Lung (tissue), 11 donors: ENCODE measurements at regions not wholly inside any gene's neighbourhood (a gene's known extent, or its start where the extent isn't known, plus 50 kb on each side); places are given as distances from the start of the nearest gene placed in this dataset.

Source experiments
- ATAC-seq: fragments of 200-7000 bp; cut with Tn5 transposase; one replicate; pipeline ENCODE4 v1.9.1; 2020; ENCODE audit warnings: moderate number of reproducible peaks; ENCODE audit not compliant: insufficient read depth, low FRiP score
- DNase-seq, 3 donors: peaks; one replicate each; pipeline ENCODE4 v3.0.0-alpha.2; 2013 to 2017
- H3K27ac ChIP-seq, 2 donors: one replicate each; pipeline ENCODE4 v1.5.1; 2013; ENCODE audit warnings: mild to moderate bottlenecking in 2 of 2, moderate library complexity in 2 of 2, control low read depth in 1 of 2, inconsistent platforms in 1 of 2, low read depth in 1 of 2, low read length in 1 of 2
- H3K27me3 ChIP-seq, 3 donors: one replicate each; pipeline ENCODE4 v1.5.1; 2013; ENCODE audit warnings: low read length in 2 of 3; ENCODE audit not compliant: control insufficient read depth in 3 of 3, insufficient read depth in 3 of 3
- H3K36me3 ChIP-seq, 4 donors: one replicate each; pipeline ENCODE4 v1.5.1; 2013; ENCODE audit warnings: low read length in 4 of 4, mild to moderate bottlenecking in 1 of 4, moderate library complexity in 1 of 4; ENCODE audit not compliant: control insufficient read depth in 4 of 4, insufficient read depth in 4 of 4
- H3K4me1 ChIP-seq, 5 donors: one replicate each; pipeline ENCODE4 v1.5.1; 2013; ENCODE audit warnings: low read length in 5 of 5, mild to moderate bottlenecking in 2 of 5, moderate library complexity in 1 of 5; ENCODE audit not compliant: control insufficient read depth in 5 of 5, insufficient read depth in 5 of 5
- H3K4me3 ChIP-seq: one replicate; pipeline ENCODE4 v1.5.1; 2013; ENCODE audit warnings: mild to moderate bottlenecking, control low read depth, moderate library complexity
- H3K9ac ChIP-seq, 2 donors: one replicate each; pipeline ENCODE4 v1.5.1; 2013; ENCODE audit warnings: low read length in 2 of 2, control low read depth in 1 of 2; ENCODE audit not compliant: insufficient read depth in 1 of 2
- H3K9me3 ChIP-seq, 4 donors: one replicate each; pipeline ENCODE4 v1.5.1; 2013; ENCODE audit warnings: low read length in 3 of 4, mild to moderate bottlenecking in 1 of 4, moderate library complexity in 1 of 4; ENCODE audit not compliant: control insufficient read depth in 4 of 4, insufficient read depth in 3 of 4
- WGBS, 2 donors: extraction: QIAGEN DNeasy Blood & Tissue Kit; methylation state at CpG; one replicate each; pipeline ENCODE4 v1.1.7; 2013; 5-methylcytosine and 5-hydroxymethylcytosine counted together
- TF ChIP-seq, protein P1 (sequence below): IDR thresholded peaks from 2 replicates; pipeline ENCODE4 v1.5.1; 2012; ENCODE audit warnings: mild to moderate bottlenecking; ENCODE audit errors: control extremely low read depth, extremely low read depth
- donor health status: control.
- donor health status: control.
- donor health status: Bipolar disorder and iron deficiency.
- donor health status: healthy.
- donor health status: DM: yes; HTN: yes; CAD: no.

DNA sequence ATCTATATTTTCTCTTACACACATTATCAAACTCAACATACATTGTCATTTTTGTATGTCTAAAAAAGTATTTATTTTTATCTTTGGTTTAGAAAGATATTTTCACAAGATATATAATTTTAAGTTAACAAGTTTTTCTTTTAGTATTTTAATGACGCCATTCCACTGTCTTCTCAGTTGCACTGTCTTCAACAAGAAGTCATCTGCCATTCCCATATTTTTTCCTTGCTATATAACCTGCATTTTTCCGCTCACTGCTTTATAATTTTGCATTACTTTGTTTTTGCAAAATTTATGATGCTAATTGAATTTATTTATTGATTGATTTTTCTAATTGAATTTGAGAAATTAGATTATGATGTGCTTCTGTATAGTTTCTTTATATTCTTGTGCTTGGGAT lies 357.8 kb upstream of the RNF32 start:
- TF ChIP-seq, protein P1, sequence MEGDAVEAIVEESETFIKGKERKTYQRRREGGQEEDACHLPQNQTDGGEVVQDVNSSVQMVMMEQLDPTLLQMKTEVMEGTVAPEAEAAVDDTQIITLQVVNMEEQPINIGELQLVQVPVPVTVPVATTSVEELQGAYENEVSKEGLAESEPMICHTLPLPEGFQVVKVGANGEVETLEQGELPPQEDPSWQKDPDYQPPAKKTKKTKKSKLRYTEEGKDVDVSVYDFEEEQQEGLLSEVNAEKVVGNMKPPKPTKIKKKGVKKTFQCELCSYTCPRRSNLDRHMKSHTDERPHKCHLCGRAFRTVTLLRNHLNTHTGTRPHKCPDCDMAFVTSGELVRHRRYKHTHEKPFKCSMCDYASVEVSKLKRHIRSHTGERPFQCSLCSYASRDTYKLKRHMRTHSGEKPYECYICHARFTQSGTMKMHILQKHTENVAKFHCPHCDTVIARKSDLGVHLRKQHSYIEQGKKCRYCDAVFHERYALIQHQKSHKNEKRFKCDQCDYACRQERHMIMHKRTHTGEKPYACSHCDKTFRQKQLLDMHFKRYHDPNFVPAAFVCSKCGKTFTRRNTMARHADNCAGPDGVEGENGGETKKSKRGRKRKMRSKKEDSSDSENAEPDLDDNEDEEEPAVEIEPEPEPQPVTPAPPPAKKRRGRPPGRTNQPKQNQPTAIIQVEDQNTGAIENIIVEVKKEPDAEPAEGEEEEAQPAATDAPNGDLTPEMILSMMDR, result no peak
- ATAC-seq (no peak), DNase-seq (no peak)
- Histone ChIP-seq H3K36me3 (no peaks in the 10 kb centered on the region), H3K4me1 (no peaks in the 10 kb centered on the region), H3K27me3 (no peaks in the 10 kb centered on the region), H3K27ac (no peak overlapping the region), H3K9ac (no peak overlapping the region), H3K4me3 (no peak overlapping the region), H3K9me3 (no peaks in the 10 kb centered on the region)
- 90 to 99% methylated on average over 2 of the region's 2 CpGs for WGBS, 2 donors

DNA sequence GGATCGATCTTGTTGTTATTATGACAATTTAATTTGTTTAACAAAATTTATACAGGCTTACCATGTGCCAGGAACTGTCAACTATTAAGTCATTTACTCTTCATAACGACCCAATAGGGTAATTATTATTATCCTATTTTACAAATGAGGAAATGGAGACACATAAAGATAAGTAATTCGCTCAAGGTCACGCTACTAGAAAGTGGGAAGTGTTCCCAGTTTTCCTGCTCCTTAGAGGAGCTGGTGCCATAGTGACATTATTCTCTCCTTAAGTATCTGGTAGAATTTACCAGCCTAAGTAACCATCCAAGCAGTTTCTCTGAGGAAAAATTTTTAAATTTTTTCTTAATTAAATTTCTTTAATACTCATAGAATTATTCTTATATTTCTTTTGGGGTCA lies 360.9 kb upstream of the RNF32 start:
- H3K36me3 ChIP-seq, result no peaks in the 10 kb centered on the region
- no peaks in the 10 kb centered on the region for H3K4me1 ChIP-seq
- no peak overlapping the region for H3K9ac ChIP-seq
- WGBS, 2 donors, result 53 to 65% methylated on average over 4 of the region's 4 CpGs
- no peaks in the 10 kb centered on the region for H3K27me3 ChIP-seq
- H3K4me3 ChIP-seq, result no peak overlapping the region
- no peak overlapping the region for H3K27ac ChIP-seq
- TF ChIP-seq, protein P1, result no peak
- no peaks in the 10 kb centered on the region for H3K9me3 ChIP-seq
- peak in 1 of 3 donors; percentile 1 for DNase-seq
- no peak for ATAC-seq

DNA sequence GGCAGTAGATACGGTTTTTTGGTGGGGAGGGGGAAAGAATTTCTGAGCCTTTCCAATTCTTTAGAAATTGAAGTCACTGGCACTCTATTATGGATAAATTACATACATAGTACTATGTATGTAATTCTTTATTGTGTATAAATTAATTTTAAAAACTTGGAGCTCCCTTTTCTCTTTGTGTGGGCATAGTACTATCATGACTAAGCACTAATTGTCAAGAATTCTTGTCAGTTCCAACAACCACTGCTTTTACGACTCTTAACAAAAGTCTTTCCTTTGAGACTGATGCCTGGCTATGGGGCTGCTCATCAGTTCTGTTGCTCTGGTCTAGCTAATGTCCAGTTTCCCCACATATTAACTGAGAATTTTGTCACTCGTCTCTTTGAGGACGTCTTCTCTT lies 365.3 kb upstream of the RNF32 start:
- TF ChIP-seq, protein P1, result no peak
- WGBS, 2 donors, result 78 to 82% methylated on average over 4 of the region's 4 CpGs
- no peaks in the 10 kb centered on the region for H3K36me3 ChIP-seq
- H3K27me3 ChIP-seq, result no peaks in the 10 kb centered on the region
- DNase-seq (no peak), ATAC-seq (no peak)
- H3K4me3 ChIP-seq, result no peak overlapping the region
- H3K27ac ChIP-seq, result no peak overlapping the region
- H3K4me1 ChIP-seq, result no peaks in the 10 kb centered on the region
- peaks cover 0 to 3% (median 0%) of the 10 kb centered on the region in 4 donors for H3K9me3 ChIP-seq
- no peak overlapping the region for H3K9ac ChIP-seq

DNA sequence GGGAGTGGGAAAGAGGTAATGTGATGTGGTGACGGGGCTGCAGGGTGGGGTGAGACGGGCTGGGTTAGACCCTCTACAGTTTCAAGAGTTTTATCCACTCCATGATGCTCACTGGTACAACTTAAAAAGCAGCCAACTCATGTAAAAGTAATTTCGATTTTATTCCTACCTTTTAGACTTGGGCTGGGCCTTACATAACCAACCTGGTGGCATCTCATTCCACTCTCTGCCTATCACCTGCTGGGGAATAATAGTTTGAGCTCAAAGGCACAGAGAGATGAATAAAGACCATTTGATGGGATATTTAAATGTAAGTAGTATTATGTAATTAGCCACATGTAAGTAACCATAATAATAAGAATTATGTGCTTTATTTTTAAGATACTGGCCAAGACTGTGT lies 366.0 kb upstream of the RNF32 start:
- no peak overlapping the region for H3K27ac ChIP-seq
- H3K9me3 ChIP-seq, result peaks cover 0 to 3% (median 0%) of the 10 kb centered on the region in 4 donors
- no peaks in the 10 kb centered on the region for H3K27me3 ChIP-seq
- 86 to 88% methylated on average over 3 of the region's 3 CpGs for WGBS, 2 donors
- DNase-seq (no peak), ATAC-seq (no peak)
- H3K36me3 ChIP-seq, result no peaks in the 10 kb centered on the region
- no peak overlapping the region for H3K9ac ChIP-seq
- TF ChIP-seq, protein P1, result no peak
- no peak overlapping the region for H3K4me3 ChIP-seq
- H3K4me1 ChIP-seq, result no peaks in the 10 kb centered on the region
